GM12872 (cell line): ENCODE measurements at regions not wholly inside any gene's neighbourhood (a gene's known extent, or its start where the extent isn't known, plus 50 kb on each side); places are given as distances from the start of the nearest gene placed in this dataset.

Experiments
- CTCF ChIP-seq: IDR thresholded peaks from 3 replicates; pipeline ENCODE4 v1.5.1; 2011; ENCODE audit warnings: low read depth, mild to moderate bottlenecking, low read length, moderate library complexity; ENCODE audit not compliant: insufficient read depth

GRCh38 chr12:77131977-77132490 lies 66.7 kb upstream of the E2F7 start:
- TF ChIP-seq CTCF = no peak

GRCh38 chr12:77130193-77130592 lies 64.8 kb upstream of the E2F7 start:
- no peak for TF ChIP-seq CTCF

- no peak for TF ChIP-seq CTCF
These were observed 59.4 kb upstream of the E2F7 start for GRCh38 chr12:77124767-77125166.

GRCh38 chr12:77122661-77123060 lies 57.3 kb upstream of the E2F7 start:
- TF ChIP-seq CTCF = no peak

- TF ChIP-seq CTCF = no peak
These were observed 56.9 kb upstream of the E2F7 start for GRCh38 chr12:77122236-77122635.

- TF ChIP-seq CTCF = no peak
These were observed 55.1 kb upstream of the E2F7 start for GRCh38 chr12:77120156-77121085.

GRCh38 chr12:77118696-77119095 lies 53.3 kb upstream of the E2F7 start:
- TF ChIP-seq CTCF = no peak
